ENCODE measurements at regions not wholly inside any gene's neighbourhood (a gene's known extent, or its start where the extent isn't known, plus 50 kb on each side); places are given as distances from the start of the nearest gene placed in this dataset.
A peak's percentile ranks its signal among the peaks of the same experiment; 100 is the strongest.
"Not testable (repeated sequence)": the region's sequence is repeated elsewhere in the genome, so short reads cannot be mapped to it uniquely, and the experiment has no call there.

GRCh38 chr2:183623227-183623626 is 499.0 kb downstream of the NUP35 start:
- DNase-seq (ENCODE audit: low spot score): no peak

- no peak for DNase-seq (ENCODE audit: low spot score)
These were observed 506.7 kb downstream of the NUP35 start for GRCh38 chr2:183630964-183631363.

GRCh38 chr2:183656121-183656520 is 531.9 kb downstream of the NUP35 start:
- DNase-seq (ENCODE audit: low spot score): no peak

GRCh38 chr2:183665425-183665824 is 541.2 kb downstream of the NUP35 start:
- peak; percentile 14 for DNase-seq (ENCODE audit: low spot score)

GRCh38 chr2:183666031-183666430 is 541.8 kb downstream of the NUP35 start:
- DNase-seq (ENCODE audit: low spot score): no peak

GRCh38 chr2:183671233-183671632 is 547.0 kb downstream of the NUP35 start:
- DNase-seq (ENCODE audit: low spot score): no peak

GRCh38 chr2:183678908-183679307 is 554.7 kb downstream of the NUP35 start:
- DNase-seq (ENCODE audit: low spot score): no peak

GRCh38 chr2:183680573-183680972 is 556.3 kb downstream of the NUP35 start:
- no peak for DNase-seq (ENCODE audit: low spot score)

GRCh38 chr2:183684686-183685085 is 560.4 kb downstream of the NUP35 start:
- no peak for DNase-seq (ENCODE audit: low spot score)

GRCh38 chr2:183696028-183696427 is 571.8 kb downstream of the NUP35 start:
- DNase-seq (ENCODE audit: low spot score): no peak

GRCh38 chr2:183709829-183710228 is 585.6 kb downstream of the NUP35 start:
- DNase-seq (ENCODE audit: low spot score): no peak

- no peak for DNase-seq (ENCODE audit: low spot score)
These were observed 594.0 kb downstream of the NUP35 start for GRCh38 chr2:183718246-183718645.

GRCh38 chr2:183723278-183723677 is 599.0 kb downstream of the NUP35 start:
- no peak for DNase-seq (ENCODE audit: low spot score)

- no peak for DNase-seq (ENCODE audit: low spot score)
These were observed 605.1 kb downstream of the NUP35 start for GRCh38 chr2:183729380-183729779.

- no peak for DNase-seq (ENCODE audit: low spot score)
These were observed 616.0 kb downstream of the NUP35 start for GRCh38 chr2:183740241-183740640.

GRCh38 chr2:183752571-183752970 is 628.3 kb downstream of the NUP35 start:
- no peak for DNase-seq (ENCODE audit: low spot score)

- DNase-seq (ENCODE audit: low spot score): no peak
These were observed 634.8 kb downstream of the NUP35 start for GRCh38 chr2:183759033-183759432.

GRCh38 chr2:183773775-183774174 is 649.5 kb downstream of the NUP35 start:
- no peak for DNase-seq (ENCODE audit: low spot score)

GRCh38 chr2:183780072-183780471 is 655.8 kb downstream of the NUP35 start:
- DNase-seq (ENCODE audit: low spot score): no peak

GRCh38 chr2:183782436-183782835 is 658.2 kb downstream of the NUP35 start:
- no peak for DNase-seq (ENCODE audit: low spot score)

GRCh38 chr2:183788796-183789195 is 664.6 kb downstream of the NUP35 start:
- not testable (repeated sequence) for DNase-seq (ENCODE audit: low spot score)

GRCh38 chr2:183792165-183792924 is 668.1 kb downstream of the NUP35 start:
- DNase-seq (ENCODE audit: low spot score): not testable (repeated sequence)

- no peak for DNase-seq (ENCODE audit: low spot score)
These were observed 674.3 kb downstream of the NUP35 start for GRCh38 chr2:183798535-183798934.

- DNase-seq (ENCODE audit: low spot score): no peak
These were observed 675.5 kb downstream of the NUP35 start for GRCh38 chr2:183799761-183800160.
